Stimulated activated CD4-positive, alpha-beta T cell treated with anti-CD3 and anti-CD28 coated beads, Interleukin-12 subunit alpha, Interleukin-12 subunit beta, amount 100 ng/mL, for 48 hours (primary cell): ENCODE measurements at regions not wholly inside any gene's neighbourhood (a gene's known extent, or its start where the extent isn't known, plus 50 kb on each side); places are given as distances from the start of the nearest gene placed in this dataset.

Experiments
- DNase-seq, 3 donors: peaks; one replicate each; pipeline ENCODE4 v3.0.0-alpha.2; 2020; ENCODE audit warnings: low read depth in 2 of 3, low spot score in 1 of 3

GRCh38 chr10:3723766-3724165 is 61.2 kb downstream of the KLF6 start:
- DNase-seq, result no peak

GRCh38 chr10:3720228-3721019 is 64.6 kb downstream of the KLF6 start:
- DNase-seq, result no peak

GRCh38 chr10:3719024-3719843 is 65.8 kb downstream of the KLF6 start:
- DNase-seq, result no peak

GRCh38 chr10:3716093-3716492 is 68.9 kb downstream of the KLF6 start:
- DNase-seq, result no peak

- no peak for DNase-seq
These were observed 70.0 kb downstream of the KLF6 start for GRCh38 chr10:3714967-3715366.

- no peak for DNase-seq
These were observed 70.5 kb downstream of the KLF6 start for GRCh38 chr10:3714531-3714930.

GRCh38 chr10:3712707-3713106 is 72.3 kb downstream of the KLF6 start:
- DNase-seq, result no peak

GRCh38 chr10:3711918-3712317 is 73.1 kb downstream of the KLF6 start:
- no peak for DNase-seq

GRCh38 chr10:3710764-3711163 is 74.2 kb downstream of the KLF6 start:
- no peak for DNase-seq

- no peak for DNase-seq
These were observed 75.5 kb downstream of the KLF6 start for GRCh38 chr10:3709456-3710060.

- no peak for DNase-seq
These were observed 76.2 kb downstream of the KLF6 start for GRCh38 chr10:3708852-3709251.

GRCh38 chr10:3704565-3705325 is 80.3 kb downstream of the KLF6 start:
- DNase-seq, result no peak

- no peak for DNase-seq
These were observed 82.4 kb downstream of the KLF6 start for GRCh38 chr10:3702569-3702968.

GRCh38 chr10:3702056-3702546 is 82.9 kb downstream of the KLF6 start:
- no peak for DNase-seq

- DNase-seq, result no peak
These were observed 83.5 kb downstream of the KLF6 start for GRCh38 chr10:3701491-3701890.

GRCh38 chr10:3700531-3701076 is 84.4 kb downstream of the KLF6 start:
- no peak for DNase-seq

GRCh38 chr10:3699916-3700315 is 85.1 kb downstream of the KLF6 start:
- no peak for DNase-seq

- DNase-seq, result no peak
These were observed 86.7 kb downstream of the KLF6 start for GRCh38 chr10:3698312-3698711.

- no peak for DNase-seq
These were observed 91.3 kb downstream of the KLF6 start for GRCh38 chr10:3693698-3694080.

- no peak for DNase-seq
These were observed 91.8 kb downstream of the KLF6 start for GRCh38 chr10:3693022-3693697.
